NCI-H2227 (cell line): ENCODE measurements at regions not wholly inside any gene's neighbourhood (a gene's known extent, or its start where the extent isn't known, plus 50 kb on each side); places are given as distances from the start of the nearest gene placed in this dataset.

Experiments
- DNase-seq: peaks from one replicate; lab custom pipeline; 2025; ENCODE audit not compliant: unreplicated experiment; lab: John Stamatoyannopoulos, UW

DNA sequence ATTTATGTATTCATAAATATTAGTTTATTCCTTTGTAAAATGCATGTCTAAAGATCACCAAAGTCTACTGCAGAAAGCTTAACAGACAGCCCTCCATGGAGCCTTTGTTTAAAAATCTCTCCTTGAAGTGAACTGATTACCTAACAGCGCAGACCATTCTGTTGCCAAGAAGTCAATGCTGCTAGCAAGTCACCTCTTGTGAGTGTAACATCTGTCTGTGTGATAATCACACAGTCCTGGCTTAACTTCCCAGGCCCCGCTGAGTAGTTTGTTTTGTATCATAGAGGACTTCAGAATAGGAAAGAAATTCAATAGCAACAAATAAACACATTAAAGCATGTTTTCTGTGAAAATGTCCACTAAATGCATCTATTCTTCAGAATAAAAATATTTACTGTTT lies 435.3 kb upstream of the IGFBP3 start:
- DNase-seq: no peak

GRCh38 chr7:46355331-46355730 lies 434.3 kb upstream of the IGFBP3 start:
- no peak for DNase-seq

DNA sequence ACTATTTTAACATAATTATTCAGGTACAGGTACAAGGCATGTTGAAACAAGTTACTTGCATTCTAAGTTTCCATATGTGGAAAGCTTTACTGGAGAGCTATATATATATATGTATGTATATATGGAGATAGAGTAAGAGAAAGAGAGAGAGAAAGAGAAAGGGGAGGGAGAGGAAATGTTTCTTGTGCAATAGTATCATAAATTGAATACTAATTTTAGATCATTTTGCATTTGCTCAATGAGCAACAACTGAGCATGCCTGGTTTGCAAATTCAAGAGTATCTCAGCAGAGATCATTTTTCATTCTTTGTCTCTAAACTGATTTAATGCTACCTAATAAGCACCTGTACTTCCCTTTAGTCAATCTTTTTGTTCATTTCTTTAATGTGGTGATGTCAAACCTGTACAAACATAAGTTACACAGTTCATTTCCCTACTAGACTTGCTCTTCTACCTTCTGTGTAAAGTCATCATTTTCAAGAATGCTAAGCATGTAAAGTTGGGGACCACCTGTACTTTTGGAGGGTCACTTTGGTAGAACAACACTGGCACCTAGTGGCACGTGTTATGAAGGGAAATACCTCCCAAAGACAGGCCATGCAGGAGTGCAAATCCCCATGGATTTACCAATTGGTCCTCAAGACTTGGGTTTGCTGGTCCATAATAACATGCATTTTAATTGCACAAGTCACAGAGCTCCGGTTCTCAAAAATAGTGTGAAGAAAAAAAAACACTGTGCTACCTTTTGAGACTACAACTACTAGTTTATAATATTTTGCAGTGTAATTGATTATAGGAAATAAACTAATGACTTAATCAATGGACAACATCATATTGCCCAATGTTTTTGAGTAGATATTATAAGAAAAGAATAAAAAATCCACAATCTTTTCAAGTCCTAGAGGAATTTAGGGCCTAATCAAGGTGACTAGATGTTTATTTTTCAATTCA lies 431.2 kb upstream of the IGFBP3 start:
- DNase-seq: no peak

DNA sequence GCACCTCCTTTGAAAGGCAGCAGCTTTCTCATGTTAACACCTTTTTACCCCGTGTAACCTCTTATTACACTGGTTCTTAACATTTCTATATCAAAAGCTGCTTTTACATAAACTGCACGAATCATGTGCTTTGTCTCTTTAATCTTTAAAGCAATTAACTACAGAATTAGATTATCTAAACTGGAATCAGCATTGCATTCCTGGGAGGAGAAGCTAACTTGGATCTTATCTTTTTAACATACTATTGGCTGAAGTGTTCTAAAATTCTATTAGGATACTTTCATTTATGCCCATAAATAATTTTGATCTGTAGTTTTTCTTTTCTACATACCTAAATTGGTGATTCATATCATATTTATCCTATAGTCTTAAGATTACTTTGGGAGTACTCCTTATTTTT lies 428.4 kb upstream of the IGFBP3 start:
- no peak for DNase-seq

- DNase-seq: no peak
Measured at GRCh38 chr7:46344533-46344932, 423.5 kb upstream of the IGFBP3 start.

DNA sequence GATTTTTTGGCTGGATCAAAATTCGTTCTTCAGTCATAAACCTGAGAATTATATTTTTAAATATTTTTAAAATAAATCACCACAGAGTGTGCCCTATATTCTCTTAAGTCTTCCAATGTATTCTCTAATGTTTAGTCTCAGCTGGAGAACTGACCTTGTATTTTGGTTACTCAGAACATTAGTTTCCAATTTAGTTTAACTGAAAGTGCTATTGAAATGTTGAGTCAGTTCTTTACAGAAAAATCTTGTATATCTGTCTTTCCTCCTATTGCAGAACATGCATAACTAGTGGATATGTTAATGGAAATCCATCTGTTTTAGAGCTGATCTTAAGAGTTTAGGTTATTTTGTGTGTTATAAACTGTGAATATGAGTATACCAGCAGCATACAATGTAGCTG lies 422.7 kb upstream of the IGFBP3 start:
- DNase-seq: no peak

DNA sequence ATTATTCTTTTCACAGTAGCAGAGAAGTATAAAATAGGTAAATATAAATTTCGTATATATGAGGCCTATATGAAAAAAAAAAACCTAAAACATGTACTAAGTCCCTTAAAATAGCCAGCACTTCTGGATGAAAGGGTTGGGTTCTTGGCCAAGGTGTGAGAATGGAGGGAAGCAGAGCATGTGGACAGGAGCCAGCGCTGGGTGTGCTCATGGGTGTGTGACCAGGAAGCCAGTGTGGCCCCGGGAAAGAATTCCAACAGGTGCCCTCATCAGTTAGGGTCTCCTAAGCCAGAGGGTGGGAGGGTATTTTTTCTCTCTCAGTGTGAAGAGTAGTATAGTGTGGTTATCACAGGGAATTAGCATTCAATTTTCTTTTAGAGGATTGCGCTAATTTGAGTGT lies 401.9 kb upstream of the IGFBP3 start:
- DNase-seq: no peak

DNA sequence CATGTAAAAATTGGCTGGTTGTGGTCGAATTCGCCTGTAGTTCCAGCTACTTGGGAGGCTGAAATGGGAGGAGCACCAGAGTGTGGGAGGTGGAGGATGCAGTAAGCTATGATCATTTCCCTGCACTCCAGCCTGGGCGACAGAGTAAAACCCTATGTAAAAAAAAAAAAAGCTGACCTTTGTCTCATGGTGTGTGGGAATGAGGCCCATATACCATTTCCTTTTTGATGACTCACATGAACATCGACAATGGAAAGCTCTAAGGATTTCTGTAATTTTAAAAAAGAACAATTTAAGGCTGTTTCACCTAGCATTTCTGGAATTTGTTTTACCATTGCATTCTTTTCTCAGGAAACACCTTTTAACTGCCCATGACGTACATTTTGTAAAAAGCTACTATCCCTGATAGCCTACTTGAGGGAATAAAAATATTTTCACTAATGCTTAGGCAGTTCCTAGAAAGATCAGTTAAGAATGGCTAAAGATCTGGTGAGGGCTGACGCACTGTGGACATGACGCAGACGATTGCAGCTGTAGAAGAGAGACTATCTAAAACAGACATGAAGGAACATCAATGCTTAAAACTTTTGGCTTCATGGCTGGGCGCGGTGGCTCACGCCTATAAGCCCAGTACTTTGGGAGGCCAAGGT lies 400.6 kb upstream of the IGFBP3 start:
- DNase-seq: no peak

DNA sequence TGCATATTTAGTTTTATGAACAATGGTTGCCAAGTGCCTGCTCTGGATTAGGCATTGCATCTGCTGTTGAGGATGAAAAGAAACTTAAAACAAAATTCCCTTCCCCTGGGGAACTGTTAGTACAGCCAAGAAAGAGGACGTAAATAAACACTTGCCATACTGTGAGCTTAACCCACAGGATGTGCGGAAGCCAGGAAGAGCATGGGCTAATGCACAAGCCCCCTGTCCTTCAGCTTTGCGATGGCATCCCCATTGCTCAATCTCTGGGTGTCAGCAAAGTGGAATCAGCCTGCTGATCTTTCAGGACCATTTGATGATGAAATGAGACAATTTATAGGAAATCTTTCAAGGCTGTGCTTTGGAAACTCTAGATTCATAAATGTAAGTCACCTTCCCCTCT lies 399.9 kb upstream of the IGFBP3 start:
- DNase-seq: no peak

- no peak for DNase-seq
Measured at GRCh38 chr7:46319841-46320240, 398.8 kb upstream of the IGFBP3 start.

- DNase-seq: no peak
Measured at GRCh38 chr7:46318276-46318675, 397.2 kb upstream of the IGFBP3 start.

DNA sequence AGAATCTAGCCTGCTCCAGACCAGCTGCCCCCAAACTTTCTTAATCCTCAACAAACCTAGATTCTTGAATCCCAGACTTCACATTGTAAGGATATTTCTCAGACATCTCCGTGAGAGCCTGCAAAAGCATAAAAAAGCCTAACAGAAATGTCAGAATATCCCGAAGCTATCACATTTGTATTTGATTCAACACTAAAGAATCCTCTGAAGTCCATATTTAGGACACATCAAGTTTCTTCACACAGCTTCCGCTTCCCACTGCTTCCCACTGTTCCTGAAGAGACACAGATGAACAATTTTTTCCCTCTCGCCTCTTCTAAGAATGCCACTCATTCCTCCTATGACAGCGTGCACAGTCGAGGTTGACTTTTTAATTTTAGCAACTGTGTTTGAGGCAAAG lies 396.2 kb upstream of the IGFBP3 start:
- DNase-seq: no peak

DNA sequence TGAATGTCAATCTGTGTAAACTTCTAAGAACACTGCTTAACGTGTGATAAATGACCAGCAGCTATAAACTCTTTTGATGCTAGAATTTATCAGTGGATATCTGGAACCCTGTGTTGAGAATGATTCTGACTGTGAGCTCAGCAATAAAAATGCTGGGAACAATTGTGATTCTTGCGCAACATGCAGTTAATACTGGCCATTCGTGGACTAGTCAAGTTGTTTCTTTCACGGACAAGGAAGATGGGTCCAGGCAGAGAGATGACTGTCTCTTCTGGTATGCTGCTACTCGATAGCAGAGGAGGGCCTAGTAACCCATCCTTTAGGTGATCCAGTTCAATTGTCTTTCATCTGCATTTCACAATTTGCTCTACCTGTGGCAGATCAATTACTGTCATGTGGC lies 394.8 kb upstream of the IGFBP3 start:
- no peak for DNase-seq

GRCh38 chr7:46301677-46302076 lies 380.6 kb upstream of the IGFBP3 start:
- DNase-seq: no peak

GRCh38 chr7:46297515-46297914 lies 376.4 kb upstream of the IGFBP3 start:
- DNase-seq: no peak

DNA sequence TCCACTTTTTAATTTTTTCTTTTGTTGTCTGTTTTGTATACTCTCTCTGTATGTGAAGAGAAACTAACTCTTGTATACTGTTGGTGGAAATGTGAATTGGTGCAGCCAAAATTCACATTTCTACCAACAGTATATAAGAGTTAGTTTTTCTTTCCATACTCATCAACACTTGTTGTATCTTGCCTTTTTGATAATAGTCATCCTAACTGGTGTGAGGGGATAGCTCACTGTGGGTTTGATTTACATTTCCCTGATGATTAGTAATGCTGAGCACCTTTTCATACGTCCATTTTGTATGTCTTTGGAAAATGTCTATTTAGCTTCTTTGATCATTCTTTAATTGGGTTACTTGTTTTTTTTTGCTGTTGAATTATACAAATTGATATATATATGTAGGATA lies 375.5 kb upstream of the IGFBP3 start:
- no peak for DNase-seq

- no peak for DNase-seq
Measured at GRCh38 chr7:46294381-46294780, 373.3 kb upstream of the IGFBP3 start.

GRCh38 chr7:46292741-46293140 lies 371.7 kb upstream of the IGFBP3 start:
- no peak for DNase-seq

DNA sequence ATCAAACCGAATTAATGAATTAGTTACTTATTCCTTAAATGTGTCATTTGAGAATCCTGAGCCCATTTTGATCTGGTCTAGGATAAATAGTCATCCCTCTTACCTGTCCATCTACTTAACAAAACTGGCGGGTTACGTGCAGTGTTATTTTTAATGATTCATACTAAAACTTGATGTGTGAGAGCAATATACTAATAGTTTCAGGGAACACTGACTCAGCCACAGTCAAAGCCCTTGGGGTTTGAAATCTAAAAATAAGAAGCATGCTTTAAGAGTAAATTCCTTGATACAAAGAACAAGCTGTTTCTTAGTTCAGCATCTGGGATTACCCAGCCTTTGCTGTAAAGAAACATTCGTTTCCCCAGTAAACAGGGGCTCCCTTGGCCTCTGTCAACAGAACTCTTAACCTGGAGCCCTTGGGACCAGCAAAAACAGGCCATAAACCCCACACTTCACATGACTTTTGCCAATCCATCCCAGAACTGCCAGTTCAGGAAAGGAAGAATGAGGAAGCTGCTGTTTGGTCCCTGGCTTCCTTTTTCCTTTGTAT lies 370.6 kb upstream of the IGFBP3 start:
- DNase-seq: no peak

DNA sequence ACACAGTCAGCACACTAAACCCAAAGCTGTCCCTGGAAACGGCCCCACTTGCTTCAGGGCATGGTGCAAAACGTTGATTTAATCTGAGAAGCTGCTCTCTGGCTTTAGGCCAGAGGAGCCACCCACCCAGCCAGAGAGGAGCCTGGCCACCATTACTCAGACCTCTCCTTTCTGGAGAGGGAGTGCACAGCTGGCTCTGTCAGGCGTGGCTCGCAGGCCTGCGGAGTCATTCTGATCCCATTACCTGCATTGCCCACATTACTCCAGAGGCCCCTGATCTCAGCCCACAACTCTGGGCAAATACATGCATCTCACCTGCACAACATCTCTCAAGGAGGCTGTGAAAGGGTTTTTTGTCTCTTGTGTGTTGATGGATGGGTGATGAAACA lies 370.0 kb upstream of the IGFBP3 start:
- no peak for DNase-seq

- no peak for DNase-seq
Measured at GRCh38 chr7:46290374-46291049, 369.4 kb upstream of the IGFBP3 start.

DNA sequence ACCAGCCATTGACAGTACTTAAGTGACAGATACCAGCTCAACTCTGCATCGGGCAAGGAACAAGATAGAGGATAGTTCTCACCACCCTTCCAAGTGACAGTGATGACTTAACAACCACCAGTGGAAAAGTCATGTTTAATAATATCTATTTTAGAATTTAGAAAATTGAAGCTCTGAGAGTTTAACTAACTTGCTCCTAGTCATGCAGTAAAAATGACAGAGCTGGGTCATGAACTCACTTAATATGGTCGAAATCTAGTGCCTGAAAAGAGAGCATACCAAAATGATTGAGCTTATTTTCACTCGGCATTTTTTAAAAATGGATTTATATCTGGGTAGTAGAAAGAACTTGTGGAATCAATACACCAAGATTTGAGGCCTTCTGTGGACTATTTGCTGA lies 367.8 kb upstream of the IGFBP3 start:
- DNase-seq: no peak
